ENCODE measurements at regions not wholly inside any gene's neighbourhood (a gene's known extent, or its start where the extent isn't known, plus 50 kb on each side); places are given as distances from the start of the nearest gene placed in this dataset.

GRCh38 chr7:155388561-155388960 lies 69.4 kb upstream of the EN2 start:
- Histone ChIP-seq H3K4me3 (ENCODE audit: control extremely low read depth in 1 of 5, extremely low read depth in 1 of 5, insufficient read depth in 1 of 5, low read depth in 2 of 5, low read length in 4 of 5) (no peak overlapping the region), H2AFZ (ENCODE audit: insufficient read depth, low read depth, low read length, poor library complexity, severe bottlenecking) (no peak overlapping the region), H4K20me1 (ENCODE audit: control insufficient read depth, insufficient read depth, low read length, poor library complexity, severe bottlenecking) (no peaks in the 10 kb centered on the region), H3K4me2 (replicated peaks; ENCODE audit: low read depth, low read length, poor library complexity, severe bottlenecking) (no peak overlapping the region), H3K9ac (ENCODE audit: low read length) (no peak overlapping the region), H3K4me1 (ENCODE audit: control insufficient read depth in 2 of 2, insufficient read depth in 2 of 2, low read length in 2 of 2) (no peaks in the 10 kb centered on the region), H3K9me3 (ENCODE audit: control extremely low read depth in 1 of 3, control insufficient read depth in 2 of 3, insufficient read depth in 1 of 3, low read length in 2 of 3) (no peaks in the 10 kb centered on the region), H3K79me2 (ENCODE audit: control insufficient read depth, insufficient read depth, low read length) (no peaks in the 10 kb centered on the region), H3K27ac (ENCODE audit: low read length in 2 of 2) (no peak overlapping the region), H3K27me3 (replicated peaks in 1 of 4; ENCODE audit: control extremely low read depth in 1 of 4, control insufficient read depth in 3 of 4, insufficient read depth in 4 of 4, low read length in 3 of 4) (peaks cover 0 to 15% (median 3%) of the 10 kb centered on the region in 4 experiments), H3K36me3 (replicated peaks in 1 of 2; ENCODE audit: control extremely low read depth in 1 of 2, control insufficient read depth in 1 of 2, extremely low read depth in 1 of 2, insufficient read depth in 2 of 2, low read length in 1 of 2) (no peaks in the 10 kb centered on the region)
- no peaks in the 10 kb centered on the region for H3K9me3 Mint-ChIP-seq (ENCODE audit: insufficient read depth)
- POLR2A ChIA-PET: no interaction called here
- 62% methylated on average over 11 of the region's 11 CpGs for WGBS (ENCODE audit: insufficient coverage)
- DNase-seq: no peak
- H3K4me1 Mint-ChIP-seq: no peaks in the 10 kb centered on the region
- no peak overlapping the region for H3K27ac Mint-ChIP-seq
- TF ChIP-seq CTCF (IDR thresholded peaks at IDR 0.05) (no peak), EZH2 (IDR thresholded peaks at IDR 0.05; ENCODE audit: borderline replicate concordance, insufficient read depth, low read depth, low read length, poor library complexity, severe bottlenecking) (no peak)
- intact Hi-C loops (cut with micrococcal nuclease): no loop called here
- ATAC-seq (ENCODE audit: low read depth): no peak
- peaks cover 71% of the 10 kb centered on the region for H3K27me3 Mint-ChIP-seq
- H3K4me3 Mint-ChIP-seq: no peak overlapping the region
- CTCF ChIA-PET: no interaction called here

GRCh38 chr7:155391414-155391813 lies 66.5 kb upstream of the EN2 start:
- H3K4me1 ChIP-seq (ENCODE audit: control insufficient read depth in 2 of 2, insufficient read depth in 2 of 2, low read length in 2 of 2): no peaks in the 10 kb centered on the region
- no peaks in the 10 kb centered on the region for H3K79me2 ChIP-seq (ENCODE audit: control insufficient read depth, insufficient read depth, low read length)
- Mint-ChIP-seq H3K4me3 (no peak overlapping the region), H3K4me1 (no peaks in the 10 kb centered on the region), H3K27ac (no peak overlapping the region), H3K9me3 (ENCODE audit: insufficient read depth) (no peaks in the 10 kb centered on the region), H3K27me3 (peaks cover 55% of the 10 kb centered on the region)
- no peaks in the 10 kb centered on the region for H3K9me3 ChIP-seq (ENCODE audit: control extremely low read depth in 1 of 3, control insufficient read depth in 2 of 3, insufficient read depth in 1 of 3, low read length in 2 of 3)
- WGBS (ENCODE audit: insufficient coverage): 77% methylated on average over 6 of the region's 8 CpGs
- POLR2A ChIA-PET: no interaction called here
- no peak overlapping the region for H3K9ac ChIP-seq (ENCODE audit: low read length)
- DNase-seq: no peak
- intact Hi-C loops (cut with micrococcal nuclease): no loop called here
- no peak for TF ChIP-seq EZH2 (IDR thresholded peaks at IDR 0.05; ENCODE audit: borderline replicate concordance, insufficient read depth, low read depth, low read length, poor library complexity, severe bottlenecking)
- no peak for TF ChIP-seq CTCF (IDR thresholded peaks at IDR 0.05)
- no peak overlapping the region for H2AFZ ChIP-seq (ENCODE audit: insufficient read depth, low read depth, low read length, poor library complexity, severe bottlenecking)
- H4K20me1 ChIP-seq (ENCODE audit: control insufficient read depth, insufficient read depth, low read length, poor library complexity, severe bottlenecking): no peaks in the 10 kb centered on the region
- H3K27ac ChIP-seq (ENCODE audit: low read length in 2 of 2): no peak overlapping the region
- CTCF ChIA-PET: interaction anchor here (0.7 kb wide), 1 partner anchor 22 kb away, joined by 3 read pairs; no protein-coding TSS in a partner anchor
- H3K36me3 ChIP-seq (replicated peaks in 1 of 2; ENCODE audit: control extremely low read depth in 1 of 2, control insufficient read depth in 1 of 2, extremely low read depth in 1 of 2, insufficient read depth in 2 of 2, low read length in 1 of 2): no peaks in the 10 kb centered on the region
- H3K4me2 ChIP-seq (replicated peaks; ENCODE audit: low read depth, low read length, poor library complexity, severe bottlenecking): no peak overlapping the region
- no peak overlapping the region for H3K4me3 ChIP-seq (ENCODE audit: control extremely low read depth in 1 of 5, extremely low read depth in 1 of 5, insufficient read depth in 1 of 5, low read depth in 2 of 5, low read length in 4 of 5)
- ATAC-seq (ENCODE audit: low read depth): no peak
- H3K27me3 ChIP-seq (replicated peaks in 1 of 4; ENCODE audit: control extremely low read depth in 1 of 4, control insufficient read depth in 3 of 4, insufficient read depth in 4 of 4, low read length in 3 of 4): peaks cover 0 to 11% (median 3%) of the 10 kb centered on the region in 4 experiments

All from B cell (primary cell).